CD14-positive monocyte (primary cell): ENCODE measurements at regions not wholly inside any gene's neighbourhood (a gene's known extent, or its start where the extent isn't known, plus 50 kb on each side); places are given as distances from the start of the nearest gene placed in this dataset.

Experiments
- DNase-seq, 3 donors: peaks; one replicate each; pipeline ENCODE4 v3.0.0-alpha.2; 2011 to 2022
- H2AFZ ChIP-seq: 2 replicates; pipeline ENCODE4 v1.6.0; 2012; ENCODE audit warnings: mild to moderate bottlenecking, low read depth, low read length, inconsistent platforms; ENCODE audit not compliant: insufficient read depth, poor library complexity, severe bottlenecking
- H3K27ac ChIP-seq, 2 donors: 1 replicate in 1 of 2; 2 replicates in 1 of 2; pipeline ENCODE4 v1.5.1; 2012 to 2013; ENCODE audit warnings: low read length in 2 of 2, control low read depth in 1 of 2, inconsistent platforms in 1 of 2, low read depth in 1 of 2, mild to moderate bottlenecking in 1 of 2
- H3K27me3 ChIP-seq, 2 donors: one replicate each; pipeline versions ENCODE4 v1.6.0 to v1.6.1; 2011 to 2013; ENCODE audit warnings: low read length in 2 of 2; ENCODE audit not compliant: control insufficient read depth in 2 of 2, insufficient read depth in 2 of 2
- H3K36me3 ChIP-seq, 2 donors: replicated peaks in 1 of 2; 1 replicate in 1 of 2; 2 replicates in 1 of 2; pipeline versions ENCODE4 v1.5.1 to v1.6.1; 2012 to 2013; ENCODE audit warnings: low read length in 2 of 2, control low read depth in 1 of 2, inconsistent platforms in 1 of 2, mild to moderate bottlenecking in 1 of 2; ENCODE audit not compliant: insufficient read depth in 2 of 2, control insufficient read depth in 1 of 2
- H3K4me1 ChIP-seq, 2 donors: 1 replicate in 1 of 2; 2 replicates in 1 of 2; pipeline versions ENCODE4 v1.5.1 to v1.6.1; 2012 to 2013; ENCODE audit warnings: low read length in 2 of 2, control low read depth in 1 of 2, inconsistent platforms in 1 of 2, mild to moderate bottlenecking in 1 of 2, moderate library complexity in 1 of 2; ENCODE audit not compliant: insufficient read depth in 2 of 2, control insufficient read depth in 1 of 2
- H3K4me2 ChIP-seq: replicated peaks from 2 replicates; pipeline ENCODE3; 2012; ENCODE audit warnings: low read length, moderate library complexity, mild to moderate bottlenecking; ENCODE audit not compliant: poor library complexity, severe bottlenecking; ENCODE audit errors: extremely low read depth
- H3K4me3 ChIP-seq, 3 experiments: fragments of 200-600 bp in 1 of 3; sonication (generic) in 1 of 3; replicated peaks in 1 of 3; 1 replicate in 2 of 3; 2 replicates in 1 of 3; pipeline ENCODE4 v1.5.1; 2011 to 2013; ENCODE audit warnings: low read length in 3 of 3, mild to moderate bottlenecking in 3 of 3, control low read depth in 2 of 3, low read depth in 2 of 3, inconsistent platforms in 1 of 3, moderate library complexity in 1 of 3
- H3K79me2 ChIP-seq: 2 replicates; pipeline ENCODE4 v1.6.0; 2012; ENCODE audit warnings: mild to moderate bottlenecking, control low read depth, inconsistent platforms, low read length, moderate library complexity; ENCODE audit not compliant: insufficient read depth
- H3K9ac ChIP-seq: 2 replicates; pipeline ENCODE4 v1.6.0; 2017; ENCODE audit warnings: low read length, mild to moderate bottlenecking; ENCODE audit not compliant: insufficient read depth, poor library complexity, severe bottlenecking
- H3K9me3 ChIP-seq, 2 donors: replicated peaks in 1 of 2; 1 replicate in 1 of 2; 2 replicates in 1 of 2; pipeline versions ENCODE4 v1.5.1 to v1.6.1; 2012 to 2013; ENCODE audit warnings: low read length in 2 of 2, control low read depth in 1 of 2; ENCODE audit not compliant: control insufficient read depth in 1 of 2, insufficient read depth in 1 of 2
- H4K20me1 ChIP-seq: 2 replicates; pipeline ENCODE4 v1.6.0; 2012; ENCODE audit warnings: mild to moderate bottlenecking, low read length, control low read depth, moderate library complexity; ENCODE audit not compliant: insufficient read depth
- H3K27ac Mint-ChIP-seq, 7 donors: one replicate each; pipeline ENCODE4 v1.8.0; 2020; ENCODE audit warnings: mild to moderate bottlenecking in 7 of 7, mixed read lengths in 7 of 7, moderate library complexity in 6 of 7, inconsistent platforms in 2 of 7
- H3K27me3 Mint-ChIP-seq, 3 donors: one replicate each; pipeline ENCODE4 v1.8.0; 2021 to 2022; ENCODE audit warnings: low read depth in 3 of 3, mild to moderate bottlenecking in 3 of 3, mixed read lengths in 3 of 3, moderate library complexity in 3 of 3, inconsistent platforms in 1 of 3
- H3K36me3 Mint-ChIP-seq, 2 donors: one replicate each; pipeline ENCODE4 v1.8.0; 2020; ENCODE audit warnings: mixed read lengths in 2 of 2, inconsistent platforms in 1 of 2, mild to moderate bottlenecking in 1 of 2
- H3K4me1 Mint-ChIP-seq: one replicate; pipeline ENCODE4 v1.8.0; 2020; ENCODE audit warnings: mild to moderate bottlenecking, mixed read lengths
- H3K4me3 Mint-ChIP-seq, 2 donors: one replicate each; pipeline ENCODE4 v1.8.0; 2020; ENCODE audit warnings: mild to moderate bottlenecking in 2 of 2, mixed read lengths in 2 of 2, moderate library complexity in 1 of 2
- H3K9me3 Mint-ChIP-seq, 7 donors: one replicate each; pipeline ENCODE4 v1.8.0; 2020 to 2022; ENCODE audit warnings: mixed read lengths in 7 of 7, mild to moderate bottlenecking in 6 of 7, moderate library complexity in 6 of 7, inconsistent platforms in 2 of 7
- CTCF ChIP-seq: fragments of 200-600 bp; IDR thresholded peaks from one replicate; pipeline ENCODE4 v1.8.0; 2022; ENCODE audit warnings: antibody characterized with exemption, mild to moderate bottlenecking
- WGBS: methylation state at CpG from one replicate; pipeline ENCODE4 v1.1.5; 2013; ENCODE audit warnings: missing lambda C conversion rate; ENCODE audit not compliant: insufficient coverage; 5-methylcytosine and 5-hydroxymethylcytosine counted together
- intact Hi-C, 2 donors: fragments of 100-400 bp; cut with micrococcal nuclease; formaldehyde crosslinking; loops; one replicate each; pipeline versions ENCODE4 v1.15.0 to v1.15.1; 2023

- no peak overlapping the region for H3K4me3 ChIP-seq
- H3K27me3 Mint-ChIP-seq = no peaks in the 10 kb centered on the region
- no peak overlapping the region for H2AFZ ChIP-seq
- peaks cover 24% of the 10 kb centered on the region for H3K4me1 Mint-ChIP-seq
- no peak overlapping the region for H3K4me3 Mint-ChIP-seq
- H3K36me3 Mint-ChIP-seq = no peaks in the 10 kb centered on the region
- no peaks in the 10 kb centered on the region for H4K20me1 ChIP-seq
- H3K9ac ChIP-seq = no peak overlapping the region
- intact Hi-C loops = no loop called here
- H3K9me3 ChIP-seq = no peaks in the 10 kb centered on the region
- TF ChIP-seq CTCF = no peak
- no peaks in the 10 kb centered on the region for H3K36me3 ChIP-seq
- H3K27ac ChIP-seq = no peak overlapping the region
- peaks cover 18 to 25% of the 10 kb centered on the region in 2 donors for H3K4me1 ChIP-seq
- H3K4me2 ChIP-seq = no peak overlapping the region
- no peak for DNase-seq
- no peaks in the 10 kb centered on the region for H3K27me3 ChIP-seq
- H3K9me3 Mint-ChIP-seq = peaks cover 0 to 7% (median 0%) of the 10 kb centered on the region in 7 donors
- H3K27ac Mint-ChIP-seq = no peak overlapping the region
- no peaks in the 10 kb centered on the region for H3K79me2 ChIP-seq
Observed at GRCh38 chr7:79774150-79774549, 320.7 kb upstream of the MAGI2 start.

GRCh38 chr7:79770970-79771369, 317.5 kb upstream of the MAGI2 start:
- Histone ChIP-seq H2AFZ (no peak overlapping the region), H3K36me3 (no peaks in the 10 kb centered on the region), H3K4me1 (peaks cover 3 to 6% of the 10 kb centered on the region in 2 donors), H3K4me3 (no peak overlapping the region), H3K9me3 (peaks cover 0 to 7% of the 10 kb centered on the region in 2 donors), H3K27me3 (no peaks in the 10 kb centered on the region), H3K27ac (no peak overlapping the region), H3K9ac (no peak overlapping the region), H3K4me2 (no peak overlapping the region), H3K79me2 (no peaks in the 10 kb centered on the region), H4K20me1 (no peaks in the 10 kb centered on the region)
- TF ChIP-seq CTCF = no peak
- intact Hi-C loops = no loop called here
- peaks cover 3 to 14% (median 7%) of the 10 kb centered on the region in 7 donors for H3K9me3 Mint-ChIP-seq
- H3K4me3 Mint-ChIP-seq = no peak overlapping the region
- no CpG with 5 or more reads among the region's 2 CpGs for WGBS
- H3K36me3 Mint-ChIP-seq = no peaks in the 10 kb centered on the region
- no peak overlapping the region for H3K27ac Mint-ChIP-seq
- H3K4me1 Mint-ChIP-seq = peaks cover 9% of the 10 kb centered on the region
- no peaks in the 10 kb centered on the region for H3K27me3 Mint-ChIP-seq
- DNase-seq = no peak
